ENCODE measurements at regions not wholly inside any gene's neighbourhood (a gene's known extent, or its start where the extent isn't known, plus 50 kb on each side); places are given as distances from the start of the nearest gene placed in this dataset.

DNA sequence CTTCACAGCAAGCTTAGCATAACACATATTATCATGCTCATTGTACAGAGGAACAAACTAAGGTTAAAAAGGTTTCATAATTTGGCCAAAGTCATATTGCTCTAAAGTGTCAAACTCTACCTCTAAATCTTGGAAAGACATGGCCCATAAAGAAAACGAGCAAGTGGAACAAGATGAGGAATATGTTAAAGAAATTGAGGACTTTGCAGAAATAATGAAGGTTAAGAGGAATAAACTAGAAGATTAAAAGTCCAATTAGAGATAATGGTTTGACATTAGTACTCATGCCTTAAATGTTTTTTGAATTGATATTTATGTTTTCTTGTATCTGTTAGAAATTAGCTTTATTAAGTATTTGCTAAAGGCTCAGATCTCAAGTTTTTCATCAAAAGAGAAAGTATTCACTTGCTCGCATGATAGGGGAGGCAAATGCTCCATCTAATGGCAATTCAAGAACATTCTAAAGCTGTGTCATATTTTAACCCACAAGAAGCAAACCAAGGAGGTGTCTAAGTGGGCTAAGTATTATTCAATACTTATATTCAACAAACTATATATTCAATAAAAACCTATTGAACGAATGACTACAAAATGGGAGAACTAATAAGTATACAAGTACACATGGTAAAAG is 192.9 kb upstream of the SPTLC3 start:
- TF ChIP-seq, protein P1, sequence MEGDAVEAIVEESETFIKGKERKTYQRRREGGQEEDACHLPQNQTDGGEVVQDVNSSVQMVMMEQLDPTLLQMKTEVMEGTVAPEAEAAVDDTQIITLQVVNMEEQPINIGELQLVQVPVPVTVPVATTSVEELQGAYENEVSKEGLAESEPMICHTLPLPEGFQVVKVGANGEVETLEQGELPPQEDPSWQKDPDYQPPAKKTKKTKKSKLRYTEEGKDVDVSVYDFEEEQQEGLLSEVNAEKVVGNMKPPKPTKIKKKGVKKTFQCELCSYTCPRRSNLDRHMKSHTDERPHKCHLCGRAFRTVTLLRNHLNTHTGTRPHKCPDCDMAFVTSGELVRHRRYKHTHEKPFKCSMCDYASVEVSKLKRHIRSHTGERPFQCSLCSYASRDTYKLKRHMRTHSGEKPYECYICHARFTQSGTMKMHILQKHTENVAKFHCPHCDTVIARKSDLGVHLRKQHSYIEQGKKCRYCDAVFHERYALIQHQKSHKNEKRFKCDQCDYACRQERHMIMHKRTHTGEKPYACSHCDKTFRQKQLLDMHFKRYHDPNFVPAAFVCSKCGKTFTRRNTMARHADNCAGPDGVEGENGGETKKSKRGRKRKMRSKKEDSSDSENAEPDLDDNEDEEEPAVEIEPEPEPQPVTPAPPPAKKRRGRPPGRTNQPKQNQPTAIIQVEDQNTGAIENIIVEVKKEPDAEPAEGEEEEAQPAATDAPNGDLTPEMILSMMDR (IDR thresholded peaks at IDR 0.05; ENCODE audit: low read depth, low read length): no peak
- no peak for DNase-seq (ENCODE audit: low read depth, low spot score)
- in situ Hi-C loops (cut with HindIII; ENCODE audit: low sequenced_read_pairs): no loop called here
- no peak overlapping the region for H3K4me3 ChIP-seq (ENCODE audit: low read depth, low read length)

DNA sequence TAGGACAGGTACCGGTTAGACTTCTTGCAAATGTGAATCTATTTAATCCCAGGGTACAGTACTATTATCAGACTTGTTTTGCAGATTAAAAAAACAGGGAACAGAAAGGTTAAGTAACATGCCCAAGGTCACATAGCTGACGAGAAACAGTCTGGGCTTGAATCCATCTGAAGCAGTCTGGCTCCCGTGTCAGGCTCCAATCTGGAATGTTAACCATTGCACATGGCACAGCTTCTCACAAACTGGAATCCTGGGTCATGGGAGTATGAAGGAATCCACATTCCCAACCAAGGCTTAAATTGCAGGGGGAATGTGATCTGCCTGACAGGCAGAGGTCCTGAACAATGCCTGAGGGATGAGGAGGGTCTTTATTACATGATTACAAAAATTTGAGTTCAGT is 187.5 kb upstream of the SPTLC3 start:
- H3K4me3 ChIP-seq (ENCODE audit: low read depth, low read length): no peak overlapping the region
- TF ChIP-seq, protein P1 (IDR thresholded peaks at IDR 0.05; ENCODE audit: low read depth, low read length): no peak
- in situ Hi-C loops (cut with HindIII; ENCODE audit: low sequenced_read_pairs): no loop called here
- no peak for DNase-seq (ENCODE audit: low read depth, low spot score)

DNA sequence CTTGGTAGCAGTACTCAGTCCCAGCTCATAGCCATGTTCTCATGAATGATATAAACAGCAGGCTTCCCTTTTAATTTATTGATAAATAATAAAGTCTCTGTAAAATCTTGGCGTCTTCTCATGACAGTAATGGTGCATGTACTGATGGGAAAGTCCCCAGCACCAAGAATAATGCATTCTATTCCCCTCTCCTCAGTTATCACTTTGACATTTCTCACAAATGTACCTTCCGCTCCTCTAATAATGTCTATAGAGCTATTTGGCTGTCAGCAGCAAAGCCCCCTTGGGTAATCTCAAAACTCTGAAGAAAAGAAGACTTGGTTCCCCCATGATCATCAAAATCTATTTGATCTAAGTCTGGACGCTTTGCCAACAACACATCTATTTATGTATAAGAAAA is 185.0 kb upstream of the SPTLC3 start:
- in situ Hi-C loops (cut with HindIII; ENCODE audit: low sequenced_read_pairs): no loop called here
- no peak overlapping the region for H3K4me3 ChIP-seq (ENCODE audit: low read depth, low read length)
- DNase-seq (ENCODE audit: low read depth, low spot score): no peak
- TF ChIP-seq, protein P1 (IDR thresholded peaks at IDR 0.05; ENCODE audit: low read depth, low read length): no peak

DNA sequence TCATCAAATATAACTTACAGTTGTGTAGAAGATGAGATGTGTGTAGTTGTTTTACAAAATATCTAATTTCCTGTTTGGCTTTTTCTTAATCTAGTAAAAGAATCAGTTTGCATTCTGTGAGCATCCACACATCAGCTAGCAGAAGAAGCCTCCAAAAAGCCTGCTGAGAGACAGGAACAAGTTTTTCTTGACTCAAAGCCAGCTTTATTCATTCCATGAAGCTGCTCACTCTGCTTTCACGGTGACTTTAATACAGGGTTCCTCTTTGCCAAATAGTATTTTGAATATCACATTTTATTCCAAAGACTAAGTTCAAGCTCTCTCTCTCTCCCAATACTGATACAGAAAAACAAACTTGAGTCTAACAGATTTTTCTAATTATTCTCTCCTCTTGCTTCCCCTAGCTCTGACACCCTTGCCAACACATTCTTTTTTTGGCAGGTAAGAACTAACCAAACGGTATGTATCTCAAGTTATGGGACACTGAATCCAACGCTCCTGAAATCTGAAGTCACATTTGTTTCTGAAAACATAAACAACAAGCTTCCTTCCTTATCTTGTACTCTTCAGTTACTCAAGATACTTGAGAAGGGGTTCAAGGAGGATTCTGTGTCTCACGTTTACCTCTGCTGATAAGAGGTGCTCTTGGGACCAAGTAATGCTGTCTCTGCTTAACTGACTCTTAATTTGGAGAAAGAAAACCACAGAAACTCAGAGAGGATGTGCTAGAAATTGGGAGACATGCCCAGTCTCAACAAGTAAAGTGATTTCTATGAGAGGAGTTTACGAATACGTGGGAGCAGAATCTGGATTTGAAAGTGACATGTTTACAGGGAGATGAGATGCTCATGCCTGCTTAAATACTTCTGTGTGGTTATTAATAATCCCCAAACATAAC is 184.2 kb upstream of the SPTLC3 start:
- DNase-seq (ENCODE audit: low read depth, low spot score): peak; percentile 4

DNA sequence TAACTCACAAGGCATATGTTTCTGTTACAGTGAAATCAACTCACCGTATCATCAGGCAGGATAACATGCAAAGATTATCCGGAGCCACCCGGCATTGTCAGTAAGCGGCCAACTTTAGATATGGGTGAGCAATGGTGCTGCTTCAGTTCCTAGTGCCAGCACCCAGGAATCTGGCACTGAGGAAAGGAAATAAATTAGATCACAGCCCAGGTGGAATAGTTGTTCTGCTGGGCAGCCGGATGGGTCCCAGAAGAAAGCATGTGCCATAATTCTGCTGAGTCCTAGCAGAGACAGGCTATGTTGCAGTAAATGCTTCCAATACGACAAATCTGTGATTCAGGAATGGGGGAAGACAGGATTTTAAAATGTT is 183.6 kb upstream of the SPTLC3 start:
- in situ Hi-C loops (cut with HindIII; ENCODE audit: low sequenced_read_pairs): no loop called here
- H3K4me3 ChIP-seq (ENCODE audit: low read depth, low read length): no peak overlapping the region
- TF ChIP-seq, protein P1 (IDR thresholded peaks at IDR 0.05; ENCODE audit: low read depth, low read length): no peak
- no peak for DNase-seq (ENCODE audit: low read depth, low spot score)

More for the DNA sequence above, 184.2 kb upstream of the SPTLC3 start:
- H3K4me3 ChIP-seq (ENCODE audit: low read depth, low read length): no peak overlapping the region
- in situ Hi-C loops (cut with HindIII; ENCODE audit: low sequenced_read_pairs): no loop called here
- TF ChIP-seq, protein P1 (IDR thresholded peaks at IDR 0.05; ENCODE audit: low read depth, low read length): no peak

DNA sequence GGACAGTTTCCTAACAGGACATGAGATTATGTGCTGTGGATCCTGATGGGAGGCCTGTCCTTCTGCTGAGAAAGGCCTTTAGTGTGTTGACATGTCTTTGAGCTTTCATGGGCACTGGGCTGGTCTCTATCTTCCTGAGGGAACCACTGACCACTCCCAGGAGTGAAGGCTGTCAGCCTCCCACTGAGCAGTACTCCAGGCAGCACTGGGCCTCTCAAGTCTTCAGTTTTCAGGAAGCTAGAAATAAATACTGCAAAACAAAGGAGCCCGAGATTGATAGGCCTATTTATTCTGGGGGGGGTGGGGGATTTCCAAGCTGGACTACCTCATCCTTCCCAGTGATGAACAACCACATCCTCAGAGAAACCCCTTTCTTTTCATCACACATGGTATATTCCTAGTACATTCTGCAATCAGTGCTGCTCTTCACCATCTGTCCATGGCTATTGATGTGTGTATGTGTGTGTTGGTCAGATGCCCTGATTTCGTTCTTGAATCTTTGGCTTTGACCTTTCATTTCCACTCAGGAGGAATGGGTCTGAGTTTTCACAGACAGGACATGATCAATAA is 180.9 kb upstream of the SPTLC3 start:
- TF ChIP-seq, protein P1 (IDR thresholded peaks at IDR 0.05; ENCODE audit: low read depth, low read length): no peak
- H3K4me3 ChIP-seq (ENCODE audit: low read depth, low read length): no peak overlapping the region
- in situ Hi-C loops (cut with HindIII; ENCODE audit: low sequenced_read_pairs): no loop called here
- no peak for DNase-seq (ENCODE audit: low read depth, low spot score)
